HEK293 (cell line): ENCODE measurements at regions not wholly inside any gene's neighbourhood (a gene's known extent, or its start where the extent isn't known, plus 50 kb on each side); places are given as distances from the start of the nearest gene placed in this dataset.

Source experiments
- CTCF ChIP-seq: fragments of 450-650 bp; formaldehyde crosslinking; IDR thresholded peaks from 2 replicates; pipeline ENCODE4 v1.5.1; 2016; ENCODE audit warnings: missing biosample characterization, missing genetic modification characterization
- TF ChIP-seq, protein P1 (sequence below): fragments of 450-650 bp; formaldehyde crosslinking; IDR thresholded peaks from 2 replicates; pipeline ENCODE4 v1.5.1; 2016; ENCODE audit warnings: missing biosample characterization, missing genetic modification characterization

DNA sequence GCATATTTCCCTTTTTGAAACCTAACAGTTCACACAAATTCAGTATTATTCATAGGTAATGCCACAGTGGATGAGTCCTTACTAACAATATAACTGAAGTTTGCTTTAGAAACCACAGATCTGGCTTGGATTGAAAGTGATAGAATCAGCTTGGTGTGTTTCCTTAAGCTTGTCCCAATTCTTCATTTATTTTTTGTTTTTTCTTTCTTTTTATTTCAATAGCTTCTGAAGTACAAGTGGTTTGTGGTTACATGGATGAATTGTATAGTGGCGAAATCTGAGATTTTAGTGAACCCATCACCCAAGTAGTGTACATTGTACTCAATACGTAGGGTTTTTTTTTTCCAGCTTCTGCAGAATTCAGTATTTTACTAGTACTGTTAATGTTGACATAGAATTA is 518.2 kb upstream of the SEMA3D start:
- TF ChIP-seq CTCF (tag by site-specific recombination): no peak
- TF ChIP-seq, protein P1, sequence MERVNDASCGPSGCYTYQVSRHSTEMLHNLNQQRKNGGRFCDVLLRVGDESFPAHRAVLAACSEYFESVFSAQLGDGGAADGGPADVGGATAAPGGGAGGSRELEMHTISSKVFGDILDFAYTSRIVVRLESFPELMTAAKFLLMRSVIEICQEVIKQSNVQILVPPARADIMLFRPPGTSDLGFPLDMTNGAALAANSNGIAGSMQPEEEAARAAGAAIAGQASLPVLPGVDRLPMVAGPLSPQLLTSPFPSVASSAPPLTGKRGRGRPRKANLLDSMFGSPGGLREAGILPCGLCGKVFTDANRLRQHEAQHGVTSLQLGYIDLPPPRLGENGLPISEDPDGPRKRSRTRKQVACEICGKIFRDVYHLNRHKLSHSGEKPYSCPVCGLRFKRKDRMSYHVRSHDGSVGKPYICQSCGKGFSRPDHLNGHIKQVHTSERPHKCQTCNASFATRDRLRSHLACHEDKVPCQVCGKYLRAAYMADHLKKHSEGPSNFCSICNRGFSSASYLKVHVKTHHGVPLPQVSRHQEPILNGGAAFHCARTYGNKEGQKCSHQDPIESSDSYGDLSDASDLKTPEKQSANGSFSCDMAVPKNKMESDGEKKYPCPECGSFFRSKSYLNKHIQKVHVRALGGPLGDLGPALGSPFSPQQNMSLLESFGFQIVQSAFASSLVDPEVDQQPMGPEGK: no peak
